AG04450 (cell line): ENCODE measurements at regions not wholly inside any gene's neighbourhood (a gene's known extent, or its start where the extent isn't known, plus 50 kb on each side); places are given as distances from the start of the nearest gene placed in this dataset.

Experiments
- CTCF ChIA-PET: fragments of 300-600, 350-600 bp; formaldehyde crosslinking; extraction: SDS; loops from one replicate; lab custom pipeline; 2022; ENCODE audit warnings: antibody characterized with exemption, inconsistent platforms; lab: Charles Lee
- POLR2A ChIA-PET: fragments of 350-600 bp; formaldehyde crosslinking; extraction: SDS; loops from one replicate; lab custom pipeline; 2021; ENCODE audit warnings: antibody characterized with exemption, inconsistent platforms; lab: Yijun Ruan, JAX
- DNase-seq: peaks from one replicate; pipeline ENCODE4 v3.0.0-alpha.2; 2011; ENCODE audit warnings: low read depth, low spot score
- H3K27ac ChIP-seq: one replicate; pipeline ENCODE4 v1.5.1; 2012; ENCODE audit warnings: low read depth, low read length, control low read depth
- H3K27me3 ChIP-seq: one replicate; pipeline ENCODE4 v1.6.0; 2012; ENCODE audit warnings: low read length; ENCODE audit not compliant: control insufficient read depth, insufficient read depth
- H3K4me3 ChIP-seq: 2 replicates; pipeline ENCODE4 v1.5.1; 2011; ENCODE audit warnings: mild to moderate bottlenecking, low read depth, low read length, control low read depth
- H3K9me3 ChIP-seq: 2 replicates; pipeline ENCODE4 v1.5.1; 2012; ENCODE audit warnings: low read length; ENCODE audit not compliant: control insufficient read depth, insufficient read depth
- CTCF ChIP-seq: IDR thresholded peaks from 2 replicates; pipeline ENCODE4 v1.5.1; 2011; ENCODE audit warnings: low read depth, low read length, control low read depth, inconsistent platforms

GRCh38 chr15:48020166-48020565 lies 100.6 kb upstream of the SLC24A5 start:
- TF ChIP-seq CTCF = no peak
- ChIA-PET POLR2A (no interaction called here), CTCF (no interaction called here)
- H3K9me3 ChIP-seq = no peaks in the 10 kb centered on the region
- H3K27me3 ChIP-seq = no peaks in the 10 kb centered on the region
- no peak overlapping the region for H3K4me3 ChIP-seq
- DNase-seq = no peak
- no peak overlapping the region for H3K27ac ChIP-seq

GRCh38 chr15:48021336-48022086 lies 99.3 kb upstream of the SLC24A5 start:
- ChIA-PET POLR2A (no interaction called here), CTCF (no interaction called here)
- DNase-seq = no peak
- H3K4me3 ChIP-seq = no peak overlapping the region
- H3K9me3 ChIP-seq = no peaks in the 10 kb centered on the region
- no peak overlapping the region for H3K27ac ChIP-seq
- no peaks in the 10 kb centered on the region for H3K27me3 ChIP-seq
- TF ChIP-seq CTCF = no peak

GRCh38 chr15:48025118-48025517 lies 95.7 kb upstream of the SLC24A5 start:
- no peak overlapping the region for H3K4me3 ChIP-seq
- no peaks in the 10 kb centered on the region for H3K27me3 ChIP-seq
- POLR2A ChIA-PET = no interaction called here
- no peak overlapping the region for H3K27ac ChIP-seq
- CTCF ChIA-PET = no interaction called here
- TF ChIP-seq CTCF = no peak
- no peak for DNase-seq
- no peaks in the 10 kb centered on the region for H3K9me3 ChIP-seq

- CTCF ChIA-PET = interaction anchor here (0.9 kb wide), 1 partner anchor 833 kb away, joined by 3 read pairs; no protein-coding TSS in a partner anchor
- no peak for DNase-seq
- TF ChIP-seq CTCF = no peak
- Histone ChIP-seq H3K27ac (no peak overlapping the region), H3K4me3 (no peak overlapping the region), H3K9me3 (no peaks in the 10 kb centered on the region), H3K27me3 (no peaks in the 10 kb centered on the region)
- POLR2A ChIA-PET = no interaction called here
These were observed 92.1 kb upstream of the SLC24A5 start for GRCh38 chr15:48028712-48029111.

- ChIA-PET POLR2A (no interaction called here), CTCF (no interaction called here)
- no peak overlapping the region for H3K27ac ChIP-seq
- no peaks in the 10 kb centered on the region for H3K9me3 ChIP-seq
- no peak overlapping the region for H3K4me3 ChIP-seq
- H3K27me3 ChIP-seq = no peaks in the 10 kb centered on the region
- no peak for TF ChIP-seq CTCF
- no peak for DNase-seq
These were observed 91.1 kb upstream of the SLC24A5 start for GRCh38 chr15:48029642-48030041.
